ENCODE measurements at regions not wholly inside any gene's neighbourhood (a gene's known extent, or its start where the extent isn't known, plus 50 kb on each side); places are given as distances from the start of the nearest gene placed in this dataset.

DNA sequence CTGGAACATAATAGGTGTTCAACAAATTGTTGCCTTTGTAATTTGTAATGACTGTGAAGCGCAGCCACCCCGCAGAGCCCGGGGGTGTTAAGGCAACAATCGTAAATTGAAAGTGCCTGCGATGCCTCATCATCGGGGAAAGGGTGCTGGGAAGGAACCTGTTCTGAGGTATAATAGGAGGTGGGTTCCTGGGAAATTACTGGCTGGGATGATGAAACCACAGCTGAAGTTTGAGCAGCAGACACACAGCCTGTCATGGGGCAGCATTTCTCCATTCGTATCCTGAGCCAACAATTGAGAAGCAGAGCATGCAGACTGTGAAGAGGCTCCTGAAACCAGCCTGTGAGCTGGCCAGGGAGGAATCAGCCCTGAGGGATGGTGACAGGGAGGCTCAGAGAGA, 404.0 kb upstream of the MYT1L start:
- TF ChIP-seq, protein P1, sequence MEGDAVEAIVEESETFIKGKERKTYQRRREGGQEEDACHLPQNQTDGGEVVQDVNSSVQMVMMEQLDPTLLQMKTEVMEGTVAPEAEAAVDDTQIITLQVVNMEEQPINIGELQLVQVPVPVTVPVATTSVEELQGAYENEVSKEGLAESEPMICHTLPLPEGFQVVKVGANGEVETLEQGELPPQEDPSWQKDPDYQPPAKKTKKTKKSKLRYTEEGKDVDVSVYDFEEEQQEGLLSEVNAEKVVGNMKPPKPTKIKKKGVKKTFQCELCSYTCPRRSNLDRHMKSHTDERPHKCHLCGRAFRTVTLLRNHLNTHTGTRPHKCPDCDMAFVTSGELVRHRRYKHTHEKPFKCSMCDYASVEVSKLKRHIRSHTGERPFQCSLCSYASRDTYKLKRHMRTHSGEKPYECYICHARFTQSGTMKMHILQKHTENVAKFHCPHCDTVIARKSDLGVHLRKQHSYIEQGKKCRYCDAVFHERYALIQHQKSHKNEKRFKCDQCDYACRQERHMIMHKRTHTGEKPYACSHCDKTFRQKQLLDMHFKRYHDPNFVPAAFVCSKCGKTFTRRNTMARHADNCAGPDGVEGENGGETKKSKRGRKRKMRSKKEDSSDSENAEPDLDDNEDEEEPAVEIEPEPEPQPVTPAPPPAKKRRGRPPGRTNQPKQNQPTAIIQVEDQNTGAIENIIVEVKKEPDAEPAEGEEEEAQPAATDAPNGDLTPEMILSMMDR (conservative IDR thresholded peaks at IDR 0.05), result no peak
- no peak for TF ChIP-seq EZH2 (IDR thresholded peaks at IDR 0.05; ENCODE audit: low read depth)

All from PC-9 (cell line).